GM12878 (cell line): ENCODE measurements at regions not wholly inside any gene's neighbourhood (a gene's known extent, or its start where the extent isn't known, plus 50 kb on each side); places are given as distances from the start of the nearest gene placed in this dataset.

Experiments
- ATAC-seq: fragments of 200-7000 bp; cut with Tn5 transposase; 3 replicates; pipeline ENCODE4 v1.9.1; 2020; ENCODE audit warnings: mild to moderate bottlenecking, moderate library complexity
- BruUV-seq: library from RNA; stranded (reverse); fragments of 400-500 nt; replicated peaks from 2 replicates; lab custom pipeline; 2021; lab: Mats Ljungman, UMichigan
- CTCF ChIA-PET: fragments of 300-600 bp; sonication (Branson Sonifier 250); formaldehyde crosslinking; extraction: SDS; loops from one replicate; lab custom pipeline; 2021; ENCODE audit warnings: inconsistent platforms; lab: Yijun Ruan, JAX
- POLR2A ChIA-PET: fragments of 350-600 bp; formaldehyde crosslinking; extraction: SDS; loops from one replicate; lab custom pipeline; 2021; ENCODE audit warnings: inconsistent platforms; lab: Charles Lee
- RAD21 ChIA-PET: fragments of 300-600 bp; sonication (Branson Sonifier 250); formaldehyde crosslinking; loops from one replicate; lab custom pipeline; 2023; ENCODE audit warnings: antibody characterized with exemption; ENCODE audit not compliant: unreplicated experiment; lab: Charles Lee
- SMC1A ChIA-PET: fragments of 300-600 bp; sonication (Branson Sonifier 250); formaldehyde crosslinking; loops from one replicate; lab custom pipeline; 2023; ENCODE audit not compliant: unreplicated experiment, uncharacterized antibody; lab: Charles Lee
- DNase-seq: peaks from one replicate; pipeline ENCODE4 v3.0.0-alpha.2; 2011; ENCODE audit warnings: low read depth, low spot score
- FAIRE-seq: peaks from 3 replicates; lab custom pipeline; 2011; peaks lifted over from hg19 to GRCh38; lab: Jason Lieb, UNC
- H2AFZ ChIP-seq: 2 replicates; pipeline ENCODE4 v1.6.0; 2011; ENCODE audit warnings: low read depth, low read length, control low read depth; ENCODE audit not compliant: control insufficient read depth
- H3K27ac ChIP-seq: 2 replicates; pipeline ENCODE4 v1.5.1; 2011; ENCODE audit warnings: control low read depth; ENCODE audit not compliant: control insufficient read depth, insufficient read depth
- H3K27me3 ChIP-seq, 2 experiments: replicated peaks in 1 of 2; 2 replicates each; pipeline versions ENCODE4 v1.6.0 to v1.6.1; 2011; ENCODE audit warnings: low read length in 1 of 2; ENCODE audit not compliant: control insufficient read depth in 2 of 2, insufficient read depth in 2 of 2
- H3K36me3 ChIP-seq, 2 experiments: 2 replicates each; pipeline ENCODE4 v1.5.1; 2011; ENCODE audit warnings: low read length in 1 of 2; ENCODE audit not compliant: control insufficient read depth in 2 of 2, insufficient read depth in 2 of 2
- H3K4me1 ChIP-seq: 2 replicates; pipeline ENCODE4 v1.6.1; 2011; ENCODE audit warnings: mild to moderate bottlenecking, low read length, moderate library complexity, mixed read lengths; ENCODE audit not compliant: control insufficient read depth, insufficient read depth
- H3K4me2 ChIP-seq: 2 replicates; pipeline ENCODE4 v1.6.0; 2011; ENCODE audit warnings: control low read depth; ENCODE audit not compliant: control insufficient read depth, insufficient read depth
- H3K4me3 ChIP-seq: fragments of 200-600 bp; sonication (generic); 2 replicates; pipeline ENCODE4 v1.5.1; 2016
- H3K79me2 ChIP-seq: 2 replicates; pipeline ENCODE4 v1.6.0; 2011; ENCODE audit warnings: low read length; ENCODE audit not compliant: control insufficient read depth, insufficient read depth
- H3K9ac ChIP-seq: 2 replicates; pipeline ENCODE4 v1.8.0; 2011; ENCODE audit warnings: low read length, control low read depth, mixed read lengths; ENCODE audit not compliant: control insufficient read depth, insufficient read depth
- H3K9me3 ChIP-seq: replicated peaks from 3 replicates; pipeline ENCODE4 v1.5.1; 2011; ENCODE audit warnings: mild to moderate bottlenecking, low read length; ENCODE audit not compliant: control insufficient read depth, insufficient read depth
- H4K20me1 ChIP-seq: 2 replicates; pipeline ENCODE4 v1.6.0; 2011; ENCODE audit not compliant: control insufficient read depth, insufficient read depth
- CTCF ChIP-seq, 3 experiments: IDR thresholded peaks in 2 of 3; conservative IDR thresholded peaks in 1 of 3; 2 replicates each; pipeline ENCODE4 v1.5.1; 2011; ENCODE audit warnings: low read depth in 3 of 3, low read length in 3 of 3, mild to moderate bottlenecking in 3 of 3, control low read depth in 2 of 3, moderate library complexity in 2 of 3, inconsistent platforms in 1 of 3, mixed read lengths in 1 of 3; ENCODE audit not compliant: control insufficient read depth in 2 of 3, insufficient read depth in 1 of 3; ENCODE audit errors: extremely low read depth in 1 of 3
- ELK1 ChIP-seq: IDR thresholded peaks from 2 replicates; pipeline ENCODE4 v1.6.1; 2012; ENCODE audit warnings: low read depth, low read length, improper control_type of control experiment
- FOS ChIP-seq: IDR thresholded peaks from 3 replicates; pipeline ENCODE4 v1.6.1; 2011; ENCODE audit warnings: borderline replicate concordance; ENCODE audit not compliant: insufficient read length; ENCODE audit errors: extremely low read depth
- HCFC1 ChIP-seq: fragments of 150-350 bp; IDR thresholded peaks from 2 replicates; pipeline ENCODE4 v1.6.1; 2014; ENCODE audit warnings: low read length
- HSF1 ChIP-seq: fragments of 150-350 bp; IDR thresholded peaks from 2 replicates; pipeline ENCODE4 v1.6.1; 2014; ENCODE audit warnings: mild to moderate bottlenecking, low read depth, low read length
- IRF5 ChIP-seq: fragments of 450-650 bp; IDR thresholded peaks from 2 replicates; pipeline ENCODE4 v1.6.1; 2017; ENCODE audit warnings: borderline replicate concordance
- KAT2A ChIP-seq: conservative IDR thresholded peaks from 2 replicates; pipeline ENCODE4 v1.6.1; 2011; ENCODE audit warnings: low read depth, low read length; ENCODE audit not compliant: control insufficient read depth
- NFYA ChIP-seq: IDR thresholded peaks from 2 replicates; pipeline ENCODE4 v1.6.1; 2011; ENCODE audit warnings: low read depth, mild to moderate bottlenecking, low read length, improper control_type of control experiment, borderline replicate concordance
- PML ChIP-seq: IDR thresholded peaks from 2 replicates; pipeline ENCODE4 v1.6.1; 2012; ENCODE audit warnings: low read length, inconsistent platforms
- POLR2AphosphoS5 ChIP-seq: IDR thresholded peaks from 2 replicates; pipeline ENCODE4 v1.6.1; 2011; ENCODE audit warnings: mild to moderate bottlenecking, low read length, inconsistent platforms
- SIX5 ChIP-seq: IDR thresholded peaks from 2 replicates; pipeline ENCODE4 v1.6.1; 2011; ENCODE audit warnings: mild to moderate bottlenecking, low read depth, low read length, moderate library complexity; ENCODE audit not compliant: severe bottlenecking
- ZBTB11 ChIP-seq: fragments of 450-650 bp; formaldehyde crosslinking; IDR thresholded peaks from 2 replicates; pipeline ENCODE4 v1.5.0; 2022; ENCODE audit warnings: mild to moderate bottlenecking, missing genetic modification characterization
- ZSCAN29 ChIP-seq: fragments of 450-650 bp; IDR thresholded peaks from 2 replicates; pipeline ENCODE4 v1.6.1; 2017; ENCODE audit warnings: mild to moderate bottlenecking, moderate library complexity
- WGBS: methylation state at CpG from one replicate; pipeline ENCODE4 v1.1.6; 2016; ENCODE audit warnings: low lambda C conversion rate; ENCODE audit not compliant: insufficient replicate concordance, insufficient coverage; ENCODE audit errors: missing lambda C conversion rate; 5-methylcytosine and 5-hydroxymethylcytosine counted together
- in situ Hi-C: fragments of 300-500 bp; cut with MboI; formaldehyde crosslinking; loops from 9 replicates; pipeline ENCODE4 v1.14.3; 2018; ENCODE audit warnings: mixed read lengths
- intact Hi-C: fragments of 100-400 bp; cut with micrococcal nuclease; formaldehyde crosslinking; loops from one replicate; pipeline ENCODE4 v1.14.2; 2022; ENCODE audit not compliant: unreplicated experiment

GRCh38 chr13:107242138-107242537 lies 674.2 kb upstream of the ARGLU1 start:
- FAIRE-seq: no peak
- Histone ChIP-seq H3K27ac (no peak overlapping the region), H3K36me3 (no peaks in the 10 kb centered on the region), H3K9ac (no peak overlapping the region), H3K79me2 (no peaks in the 10 kb centered on the region), H2AFZ (no peak overlapping the region), H3K4me3 (no peak overlapping the region), H3K4me1 (no peaks in the 10 kb centered on the region), H3K4me2 (no peak overlapping the region), H3K27me3 (no peaks in the 10 kb centered on the region), H4K20me1 (no peaks in the 10 kb centered on the region), H3K9me3 (no peaks in the 10 kb centered on the region)
- ATAC-seq: no peak
- SMC1A ChIA-PET: no interaction called here
- CTCF ChIA-PET: no interaction called here
- WGBS: 21% methylated on average over 6 of the region's 6 CpGs
- POLR2A ChIA-PET: no interaction called here
- intact Hi-C loops (no loop called here), in situ Hi-C loops (no loop called here)
- RAD21 ChIA-PET: no interaction called here
- DNase-seq: no peak
- no TSS peak for BruUV-seq
- TF ChIP-seq ZSCAN29: no peak
- no peak for TF ChIP-seq CTCF (IDR thresholded peaks at IDR 0.05 in 2 of 3, conservative IDR thresholded peaks at IDR 0.05 in 1 of 3; ENCODE audit: control insufficient read depth in 2 of 3, extremely low read depth in 1 of 3, insufficient read depth in 1 of 3, low read depth in 3 of 3, low read length in 3 of 3)
- no peak for TF ChIP-seq HSF1
- no peak for TF ChIP-seq ELK1
- TF ChIP-seq HCFC1: no peak
- TF ChIP-seq ZBTB11 (CRISPR knock-in tag): no peak
- TF ChIP-seq POLR2AphosphoS5: no peak
- no peak for TF ChIP-seq FOS
- TF ChIP-seq PML: no peak
- TF ChIP-seq KAT2A: no peak
- TF ChIP-seq NFYA: no peak
- TF ChIP-seq IRF5: no peak
- TF ChIP-seq SIX5: no peak
